ENCODE measurements at regions not wholly inside any gene's neighbourhood (a gene's known extent, or its start where the extent isn't known, plus 50 kb on each side); places are given as distances from the start of the nearest gene placed in this dataset.

DNA sequence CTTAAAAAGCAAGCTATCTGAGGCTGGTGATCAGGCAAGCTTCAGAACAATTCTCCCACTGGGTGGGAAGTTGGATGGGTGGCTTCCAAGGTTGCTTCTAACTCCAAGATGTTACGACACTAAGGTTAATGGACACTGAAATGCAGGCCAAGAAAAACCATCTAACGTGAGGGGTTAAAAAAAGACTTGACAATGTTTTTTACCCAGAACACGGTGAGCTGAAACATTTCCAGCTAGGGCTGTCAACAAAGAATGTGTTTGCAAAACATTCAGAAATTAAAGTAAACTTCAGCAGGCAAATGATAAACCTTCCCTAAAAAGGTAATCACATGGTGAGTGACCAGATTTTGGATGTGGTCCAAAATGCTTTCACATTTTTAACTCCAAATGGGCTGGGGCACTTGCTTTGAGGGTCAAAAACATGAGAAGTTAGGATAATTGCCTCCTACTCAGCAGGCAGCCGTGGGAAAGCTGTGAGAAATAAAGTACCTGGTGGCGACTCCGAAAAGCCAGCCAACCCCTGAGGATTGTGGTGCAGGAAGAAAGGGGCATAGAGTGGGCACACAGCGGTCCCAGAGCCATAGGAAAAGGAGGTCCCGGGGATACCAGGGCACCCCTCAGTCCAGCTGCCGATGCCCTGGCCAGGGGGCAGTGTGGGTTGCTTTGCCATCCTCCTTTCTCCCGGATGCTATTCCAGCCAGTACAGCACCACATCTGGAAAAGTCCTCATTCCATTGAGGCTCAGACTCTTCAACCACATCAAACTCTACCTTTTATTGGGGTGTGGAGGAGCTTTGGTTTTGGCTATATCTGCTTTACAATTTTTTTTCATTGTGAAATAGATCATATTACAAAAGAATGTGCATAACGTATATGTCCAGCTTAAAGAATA lies 90.0 kb upstream of the ATL2 start (continued):
- TF ChIP-seq, protein P1, sequence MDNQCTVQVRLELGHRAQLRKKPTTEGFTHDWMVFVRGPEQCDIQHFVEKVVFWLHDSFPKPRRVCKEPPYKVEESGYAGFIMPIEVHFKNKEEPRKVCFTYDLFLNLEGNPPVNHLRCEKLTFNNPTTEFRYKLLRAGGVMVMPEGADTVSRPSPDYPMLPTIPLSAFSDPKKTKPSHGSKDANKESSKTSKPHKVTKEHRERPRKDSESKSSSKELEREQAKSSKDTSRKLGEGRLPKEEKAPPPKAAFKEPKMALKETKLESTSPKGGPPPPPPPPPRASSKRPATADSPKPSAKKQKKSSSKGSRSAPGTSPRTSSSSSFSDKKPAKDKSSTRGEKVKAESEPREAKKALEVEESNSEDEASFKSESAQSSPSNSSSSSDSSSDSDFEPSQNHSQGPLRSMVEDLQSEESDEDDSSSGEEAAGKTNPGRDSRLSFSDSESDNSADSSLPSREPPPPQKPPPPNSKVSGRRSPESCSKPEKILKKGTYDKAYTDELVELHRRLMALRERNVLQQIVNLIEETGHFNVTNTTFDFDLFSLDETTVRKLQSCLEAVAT (IDR thresholded peaks at IDR 0.05) = no peak
- TF ChIP-seq PML (IDR thresholded peaks at IDR 0.05; ENCODE audit: low read length) (no peak), EP300 (IDR thresholded peaks at IDR 0.05; ENCODE audit: borderline replicate concordance in 1 of 2, control insufficient read depth in 1 of 2, low read depth in 2 of 2, low read length in 2 of 2) (no peak), TCF12 (IDR thresholded peaks at IDR 0.05; ENCODE audit: low read depth, low read length) (no peak), NR2C2 (IDR thresholded peaks at IDR 0.05; ENCODE audit: borderline replicate concordance, control insufficient read depth, insufficient read length, low read depth) (no peak)
- TF ChIP-seq, protein P2, sequence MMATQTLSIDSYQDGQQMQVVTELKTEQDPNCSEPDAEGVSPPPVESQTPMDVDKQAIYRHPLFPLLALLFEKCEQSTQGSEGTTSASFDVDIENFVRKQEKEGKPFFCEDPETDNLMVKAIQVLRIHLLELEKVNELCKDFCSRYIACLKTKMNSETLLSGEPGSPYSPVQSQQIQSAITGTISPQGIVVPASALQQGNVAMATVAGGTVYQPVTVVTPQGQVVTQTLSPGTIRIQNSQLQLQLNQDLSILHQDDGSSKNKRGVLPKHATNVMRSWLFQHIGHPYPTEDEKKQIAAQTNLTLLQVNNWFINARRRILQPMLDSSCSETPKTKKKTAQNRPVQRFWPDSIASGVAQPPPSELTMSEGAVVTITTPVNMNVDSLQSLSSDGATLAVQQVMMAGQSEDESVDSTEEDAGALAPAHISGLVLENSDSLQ (IDR thresholded peaks at IDR 0.05) = no peak

DNA sequence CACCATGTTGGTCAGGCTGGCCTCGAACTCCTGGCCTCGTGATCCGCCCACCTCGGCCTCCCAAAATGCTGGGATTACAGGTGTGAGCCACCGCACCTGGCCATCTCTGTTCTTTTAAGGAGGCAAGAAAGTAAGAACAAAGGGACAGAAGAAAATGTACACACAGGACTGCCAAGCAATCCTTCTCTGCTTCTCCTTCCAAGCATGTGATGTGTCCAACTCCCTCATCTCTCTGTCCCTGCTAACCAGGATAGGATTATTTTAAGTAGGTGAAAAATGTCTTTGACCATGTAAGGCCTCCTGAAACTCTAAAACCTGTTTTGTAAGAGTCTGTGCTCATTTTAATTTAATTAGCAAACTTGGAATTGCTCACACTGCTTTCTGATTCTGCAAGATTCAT lies 89.3 kb upstream of the ATL2 start:
- Histone ChIP-seq H3K36me3 (ENCODE audit: control insufficient read depth in 2 of 2, insufficient read depth in 2 of 2, low read length in 1 of 2) (no peaks in the 10 kb centered on the region), H3K27me3 (replicated peaks in 1 of 2; ENCODE audit: control insufficient read depth in 2 of 2, insufficient read depth in 2 of 2, low read length in 1 of 2) (no peaks in the 10 kb centered on the region), H3K9me3 (replicated peaks; ENCODE audit: control insufficient read depth, insufficient read depth, low read length) (no peaks in the 10 kb centered on the region), H3K4me1 (ENCODE audit: control insufficient read depth, insufficient read depth, low read length) (no peaks in the 10 kb centered on the region), H3K4me3 (no peak overlapping the region), H3K9ac (ENCODE audit: control insufficient read depth, insufficient read depth, low read length) (no peak overlapping the region), H4K20me1 (ENCODE audit: control insufficient read depth, insufficient read depth) (no peaks in the 10 kb centered on the region), H2AFZ (ENCODE audit: control insufficient read depth, low read depth, low read length) (no peak overlapping the region), H3K27ac (ENCODE audit: control insufficient read depth, insufficient read depth) (no peak overlapping the region), H3K4me2 (ENCODE audit: control insufficient read depth, insufficient read depth) (no peak overlapping the region), H3K79me2 (ENCODE audit: control insufficient read depth, insufficient read depth, low read length) (no peaks in the 10 kb centered on the region)
- DNase-seq (ENCODE audit: low read depth, low spot score) (no peak), FAIRE-seq (no peak), ATAC-seq (no peak)
- 44% methylated on average over 5 of the region's 5 CpGs for WGBS (ENCODE audit: insufficient coverage, insufficient replicate concordance, low lambda C conversion rate, missing lambda C conversion rate)
- SMC1A ChIA-PET (ENCODE audit: uncharacterized antibody, unreplicated experiment) = interaction anchor here (0.9 to 7.6 kb wide), 7 partner anchors 42 to 189 kb away, joined by 3 to 92 read pairs (median 9); no protein-coding TSS in a partner anchor
- intact Hi-C loops (cut with micrococcal nuclease; ENCODE audit: unreplicated experiment) (no loop called here), in situ Hi-C loops (cut with MboI) (no loop called here)
- BruUV-seq (replicated peaks) = no TSS peak
- CTCF ChIA-PET = interaction anchor here (0.8 to 8.4 kb wide), 8 partner anchors 9 to 157 kb away, joined by 3 to 117 read pairs (median 6); partner anchors contain the start of gene ATL2
- RAD21 ChIA-PET (ENCODE audit: unreplicated experiment) = interaction anchor here (0.7 to 4.3 kb wide), 7 partner anchors 8 to 195 kb away, joined by 3 to 50 read pairs (median 6); partner anchors contain the start of gene ATL2
- POLR2A ChIA-PET = interaction anchor here (1.4 kb wide), 1 partner anchor 90 kb away, joined by 4 read pairs; no protein-coding TSS in a partner anchor
- TF ChIP-seq, protein P3, sequence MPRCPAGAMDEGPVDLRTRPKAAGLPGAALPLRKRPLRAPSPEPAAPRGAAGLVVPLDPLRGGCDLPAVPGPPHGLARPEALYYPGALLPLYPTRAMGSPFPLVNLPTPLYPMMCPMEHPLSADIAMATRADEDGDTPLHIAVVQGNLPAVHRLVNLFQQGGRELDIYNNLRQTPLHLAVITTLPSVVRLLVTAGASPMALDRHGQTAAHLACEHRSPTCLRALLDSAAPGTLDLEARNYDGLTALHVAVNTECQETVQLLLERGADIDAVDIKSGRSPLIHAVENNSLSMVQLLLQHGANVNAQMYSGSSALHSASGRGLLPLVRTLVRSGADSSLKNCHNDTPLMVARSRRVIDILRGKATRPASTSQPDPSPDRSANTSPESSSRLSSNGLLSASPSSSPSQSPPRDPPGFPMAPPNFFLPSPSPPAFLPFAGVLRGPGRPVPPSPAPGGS (IDR thresholded peaks at IDR 0.05; ENCODE audit: borderline replicate concordance, insufficient read depth, low read depth, low read length, poor library complexity, severe bottlenecking) = no peak
- TF ChIP-seq, protein P4, sequence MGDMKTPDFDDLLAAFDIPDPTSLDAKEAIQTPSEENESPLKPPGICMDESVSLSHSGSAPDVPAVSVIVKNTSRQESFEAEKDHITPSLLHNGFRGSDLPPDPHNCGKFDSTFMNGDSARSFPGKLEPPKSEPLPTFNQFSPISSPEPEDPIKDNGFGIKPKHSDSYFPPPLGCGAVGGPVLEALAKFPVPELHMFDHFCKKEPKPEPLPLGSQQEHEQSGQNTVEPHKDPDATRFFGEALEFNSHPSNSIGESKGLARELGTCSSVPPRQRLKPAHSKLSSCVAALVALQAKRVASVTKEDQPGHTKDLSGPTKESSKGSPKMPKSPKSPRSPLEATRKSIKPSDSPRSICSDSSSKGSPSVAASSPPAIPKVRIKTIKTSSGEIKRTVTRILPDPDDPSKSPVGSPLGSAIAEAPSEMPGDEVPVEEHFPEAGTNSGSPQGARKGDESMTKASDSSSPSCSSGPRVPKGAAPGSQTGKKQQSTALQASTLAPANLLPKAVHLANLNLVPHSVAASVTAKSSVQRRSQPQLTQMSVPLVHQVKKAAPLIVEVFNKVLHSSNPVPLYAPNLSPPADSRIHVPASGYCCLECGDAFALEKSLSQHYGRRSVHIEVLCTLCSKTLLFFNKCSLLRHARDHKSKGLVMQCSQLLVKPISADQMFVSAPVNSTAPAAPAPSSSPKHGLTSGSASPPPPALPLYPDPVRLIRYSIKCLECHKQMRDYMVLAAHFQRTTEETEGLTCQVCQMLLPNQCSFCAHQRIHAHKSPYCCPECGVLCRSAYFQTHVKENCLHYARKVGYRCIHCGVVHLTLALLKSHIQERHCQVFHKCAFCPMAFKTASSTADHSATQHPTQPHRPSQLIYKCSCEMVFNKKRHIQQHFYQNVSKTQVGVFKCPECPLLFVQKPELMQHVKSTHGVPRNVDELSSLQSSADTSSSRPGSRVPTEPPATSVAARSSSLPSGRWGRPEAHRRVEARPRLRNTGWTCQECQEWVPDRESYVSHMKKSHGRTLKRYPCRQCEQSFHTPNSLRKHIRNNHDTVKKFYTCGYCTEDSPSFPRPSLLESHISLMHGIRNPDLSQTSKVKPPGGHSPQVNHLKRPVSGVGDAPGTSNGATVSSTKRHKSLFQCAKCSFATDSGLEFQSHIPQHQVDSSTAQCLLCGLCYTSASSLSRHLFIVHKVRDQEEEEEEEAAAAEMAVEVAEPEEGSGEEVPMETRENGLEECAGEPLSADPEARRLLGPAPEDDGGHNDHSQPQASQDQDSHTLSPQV (IDR thresholded peaks at IDR 0.05) = no peak
